DND-41 (cell line): ENCODE measurements at regions not wholly inside any gene's neighbourhood (a gene's known extent, or its start where the extent isn't known, plus 50 kb on each side); places are given as distances from the start of the nearest gene placed in this dataset.

Experiments
- ATAC-seq: fragments of 200-7000 bp; cut with Tn5 transposase; 3 replicates; pipeline ENCODE4 v1.9.1; 2021; ENCODE audit warnings: low read depth; ENCODE audit not compliant: insufficient read depth
- DNase-seq: peaks from one replicate; pipeline ENCODE4 v3.0.0-alpha.2; 2020
- H2AFZ ChIP-seq: 2 replicates; pipeline ENCODE4 v1.6.0; 2012; ENCODE audit warnings: low read depth, low read length
- H3K27ac ChIP-seq: 2 replicates; pipeline ENCODE4 v1.5.1; 2012; ENCODE audit warnings: low read length, inconsistent platforms
- H3K27me3 ChIP-seq: fragments of 200-600 bp; sonication (generic); 2 replicates; pipeline ENCODE4 v1.6.0; 2012; ENCODE audit warnings: low read length, mild to moderate bottlenecking, inconsistent platforms; ENCODE audit not compliant: insufficient read depth, poor library complexity
- H3K36me3 ChIP-seq: 2 replicates; pipeline ENCODE4 v1.5.1; 2012; ENCODE audit warnings: low read length, inconsistent platforms; ENCODE audit not compliant: insufficient read depth
- H3K4me1 ChIP-seq: 2 replicates; pipeline ENCODE4 v1.5.1; 2012; ENCODE audit warnings: mild to moderate bottlenecking, low read length; ENCODE audit not compliant: insufficient read depth
- H3K4me2 ChIP-seq: 2 replicates; pipeline ENCODE4 v1.6.0; 2012; ENCODE audit warnings: mild to moderate bottlenecking, moderate library complexity, low read length, inconsistent platforms; ENCODE audit not compliant: insufficient read depth
- H3K4me3 ChIP-seq, 2 experiments: fragments of 200-600 bp in 1 of 2; shearing (Covaris generic) in 1 of 2; 2 replicates each; pipeline ENCODE4 v1.5.1; 2012 to 2016; ENCODE audit warnings: inconsistent platforms in 2 of 2, low read length in 2 of 2, mild to moderate bottlenecking in 2 of 2, low read depth in 1 of 2, moderate library complexity in 1 of 2
- H3K79me2 ChIP-seq: 2 replicates; pipeline ENCODE4 v1.6.0; 2012; ENCODE audit warnings: low read length, inconsistent platforms; ENCODE audit not compliant: insufficient read depth
- H3K9ac ChIP-seq: 2 replicates; pipeline ENCODE4 v1.6.0; 2012; ENCODE audit warnings: low read depth, mild to moderate bottlenecking, inconsistent platforms, low read length, moderate library complexity
- H3K9me3 ChIP-seq: 2 replicates; pipeline ENCODE4 v1.5.1; 2012; ENCODE audit warnings: low read length, moderate library complexity, mild to moderate bottlenecking, inconsistent platforms; ENCODE audit not compliant: insufficient read depth, severe bottlenecking
- H4K20me1 ChIP-seq: 2 replicates; pipeline ENCODE4 v1.6.0; 2012; ENCODE audit warnings: low read length; ENCODE audit not compliant: insufficient read depth
- EZH2 ChIP-seq: IDR thresholded peaks from 3 replicates; pipeline ENCODE4 v1.6.1; 2012; ENCODE audit warnings: borderline replicate concordance, low read depth, mild to moderate bottlenecking, moderate library complexity, low read length, inconsistent platforms; ENCODE audit not compliant: severe bottlenecking
- TF ChIP-seq, protein P1 (sequence below): IDR thresholded peaks from 2 replicates; pipeline ENCODE4 v1.5.1; 2012; ENCODE audit warnings: borderline replicate concordance, low read length, moderate library complexity, mild to moderate bottlenecking; ENCODE audit not compliant: poor library complexity, severe bottlenecking; ENCODE audit errors: extremely low read depth

DNA sequence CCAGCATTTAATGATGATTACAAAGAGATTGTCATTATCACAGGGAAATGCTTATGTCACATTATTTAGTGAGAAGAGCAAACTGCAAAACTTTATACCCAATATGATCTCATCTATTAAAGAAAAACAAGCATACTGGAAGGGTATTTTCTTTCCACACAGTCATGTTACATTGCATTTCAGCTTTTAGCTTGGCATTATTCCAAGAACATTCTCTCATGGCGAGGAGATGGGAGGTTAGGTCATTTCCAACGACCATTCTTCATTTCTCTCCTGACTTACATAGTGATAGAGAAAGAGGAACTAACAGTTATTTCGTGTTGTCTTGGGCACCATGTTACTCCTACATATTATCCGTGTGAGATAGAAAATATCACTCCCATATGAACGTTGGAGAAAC lies 309.4 kb upstream of the XYLT1 start:
- Histone ChIP-seq H3K36me3 (no peaks in the 10 kb centered on the region), H4K20me1 (no peaks in the 10 kb centered on the region), H3K79me2 (no peaks in the 10 kb centered on the region), H3K4me3 (no peak overlapping the region), H3K27me3 (no peaks in the 10 kb centered on the region), H3K4me2 (no peak overlapping the region), H3K9me3 (no peaks in the 10 kb centered on the region), H3K4me1 (no peaks in the 10 kb centered on the region), H3K27ac (no peak overlapping the region), H2AFZ (no peak overlapping the region), H3K9ac (no peak overlapping the region)
- ATAC-seq: no peak
- no peak for TF ChIP-seq EZH2
- TF ChIP-seq, protein P1, sequence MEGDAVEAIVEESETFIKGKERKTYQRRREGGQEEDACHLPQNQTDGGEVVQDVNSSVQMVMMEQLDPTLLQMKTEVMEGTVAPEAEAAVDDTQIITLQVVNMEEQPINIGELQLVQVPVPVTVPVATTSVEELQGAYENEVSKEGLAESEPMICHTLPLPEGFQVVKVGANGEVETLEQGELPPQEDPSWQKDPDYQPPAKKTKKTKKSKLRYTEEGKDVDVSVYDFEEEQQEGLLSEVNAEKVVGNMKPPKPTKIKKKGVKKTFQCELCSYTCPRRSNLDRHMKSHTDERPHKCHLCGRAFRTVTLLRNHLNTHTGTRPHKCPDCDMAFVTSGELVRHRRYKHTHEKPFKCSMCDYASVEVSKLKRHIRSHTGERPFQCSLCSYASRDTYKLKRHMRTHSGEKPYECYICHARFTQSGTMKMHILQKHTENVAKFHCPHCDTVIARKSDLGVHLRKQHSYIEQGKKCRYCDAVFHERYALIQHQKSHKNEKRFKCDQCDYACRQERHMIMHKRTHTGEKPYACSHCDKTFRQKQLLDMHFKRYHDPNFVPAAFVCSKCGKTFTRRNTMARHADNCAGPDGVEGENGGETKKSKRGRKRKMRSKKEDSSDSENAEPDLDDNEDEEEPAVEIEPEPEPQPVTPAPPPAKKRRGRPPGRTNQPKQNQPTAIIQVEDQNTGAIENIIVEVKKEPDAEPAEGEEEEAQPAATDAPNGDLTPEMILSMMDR: no peak
- no peak for DNase-seq

DNA sequence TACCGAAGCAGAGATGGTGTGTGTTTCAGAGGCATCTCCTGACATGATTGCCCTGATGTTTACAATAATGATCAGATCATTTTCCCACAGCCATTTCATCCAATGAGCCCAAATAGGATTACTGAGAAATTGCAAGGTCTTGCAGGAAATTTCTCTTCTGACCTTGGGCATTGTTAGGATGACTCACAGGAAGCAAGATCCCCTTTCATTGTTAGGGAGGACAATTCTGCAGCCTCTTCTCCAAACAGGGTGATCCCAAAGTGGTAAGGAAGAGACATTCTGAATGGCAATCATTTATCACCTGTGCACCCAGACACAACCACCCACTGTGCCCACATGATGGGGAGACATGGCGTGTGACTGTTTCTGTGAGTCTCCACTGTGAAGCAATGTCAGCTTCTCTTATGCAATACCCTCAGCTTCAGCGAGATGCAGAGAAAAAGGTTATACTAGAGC lies 306.7 kb upstream of the XYLT1 start:
- ATAC-seq: no peak
- TF ChIP-seq, protein P1: no peak
- TF ChIP-seq EZH2: no peak

DNA sequence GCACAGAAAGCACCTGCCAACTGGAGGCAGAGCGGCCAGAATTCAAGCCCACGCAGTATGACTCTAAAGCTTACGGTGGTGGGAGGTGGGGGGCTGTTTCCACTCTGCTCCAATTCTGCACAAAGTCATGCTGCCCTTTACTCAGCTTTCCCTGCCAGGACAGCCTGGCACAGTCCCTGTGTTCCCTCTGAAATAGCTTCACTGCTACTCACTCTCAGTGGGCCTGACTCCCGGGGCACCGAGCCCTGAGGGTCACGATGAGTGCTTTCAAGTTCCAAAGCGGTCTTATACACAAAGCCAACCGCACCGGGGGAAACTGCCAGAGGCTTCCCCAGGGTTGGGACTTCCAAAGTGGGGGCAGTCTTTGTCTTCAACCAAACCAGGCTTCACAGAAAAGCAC lies 306.1 kb upstream of the XYLT1 start:
- ATAC-seq (no peak), DNase-seq (no peak)
- Histone ChIP-seq H3K4me2 (no peak overlapping the region), H4K20me1 (no peaks in the 10 kb centered on the region), H3K4me1 (no peaks in the 10 kb centered on the region), H3K9ac (no peak overlapping the region), H2AFZ (no peak overlapping the region), H3K27me3 (no peaks in the 10 kb centered on the region), H3K4me3 (no peak overlapping the region), H3K9me3 (no peaks in the 10 kb centered on the region), H3K36me3 (no peaks in the 10 kb centered on the region), H3K79me2 (no peaks in the 10 kb centered on the region), H3K27ac (no peak overlapping the region)
- no peak for TF ChIP-seq EZH2
- TF ChIP-seq, protein P1: no peak

More for the DNA sequence above, 306.7 kb upstream of the XYLT1 start:
- DNase-seq: no peak
- no peak overlapping the region for H3K4me2 ChIP-seq
- H3K9me3 ChIP-seq: no peaks in the 10 kb centered on the region
- no peaks in the 10 kb centered on the region for H3K27me3 ChIP-seq
- H3K79me2 ChIP-seq: no peaks in the 10 kb centered on the region
- no peaks in the 10 kb centered on the region for H4K20me1 ChIP-seq
- H3K9ac ChIP-seq: no peak overlapping the region
- no peak overlapping the region for H3K27ac ChIP-seq
- H3K36me3 ChIP-seq: no peaks in the 10 kb centered on the region
- H3K4me1 ChIP-seq: no peaks in the 10 kb centered on the region
- H2AFZ ChIP-seq: no peak overlapping the region
- H3K4me3 ChIP-seq: no peak overlapping the region

DNA sequence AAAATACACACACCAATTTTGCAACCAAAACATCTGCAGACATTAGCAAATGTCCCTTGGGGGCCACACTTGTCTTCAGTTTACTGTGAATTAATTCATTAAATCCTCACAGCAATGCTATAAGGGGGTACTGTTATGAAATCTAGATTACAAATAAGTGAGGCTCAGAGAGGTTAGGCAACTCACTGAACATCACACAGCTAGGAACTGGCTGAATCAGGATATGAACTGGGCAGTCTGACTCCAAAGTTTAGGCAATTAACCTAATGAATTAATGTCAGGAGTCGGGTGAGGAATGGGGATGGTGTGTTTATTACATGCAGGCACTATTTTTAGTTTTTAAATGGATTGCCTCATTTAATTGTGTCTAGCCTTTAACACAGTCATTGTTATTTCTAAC lies 305.7 kb upstream of the XYLT1 start:
- no peak for TF ChIP-seq EZH2
- TF ChIP-seq, protein P1: no peak
- ATAC-seq: no peak
- no peaks in the 10 kb centered on the region for H3K36me3 ChIP-seq

More for the DNA sequence above, 305.7 kb upstream of the XYLT1 start:
- H3K4me2 ChIP-seq: no peak overlapping the region
- no peak for DNase-seq
- no peak overlapping the region for H2AFZ ChIP-seq
- H3K4me1 ChIP-seq: no peaks in the 10 kb centered on the region
- H4K20me1 ChIP-seq: no peaks in the 10 kb centered on the region
- H3K79me2 ChIP-seq: no peaks in the 10 kb centered on the region
- no peak overlapping the region for H3K27ac ChIP-seq
- H3K9ac ChIP-seq: no peak overlapping the region
- H3K4me3 ChIP-seq: no peak overlapping the region
- H3K9me3 ChIP-seq: no peaks in the 10 kb centered on the region
- H3K27me3 ChIP-seq: no peaks in the 10 kb centered on the region
